Natural killer cell (primary cell): ENCODE measurements at regions not wholly inside any gene's neighbourhood (a gene's known extent, or its start where the extent isn't known, plus 50 kb on each side); places are given as distances from the start of the nearest gene placed in this dataset.

ENCODE experiments used
- ATAC-seq, 3 donors: fragments of 150-1000 bp in 2 of 3; fragments of 200-7000 bp in 1 of 3; cut with Tn5 transposase; 1 replicate in 1 of 3; 2 replicates in 2 of 3; pipeline ENCODE4 v1.10.0; 2021; ENCODE audit warnings: mild to moderate bottlenecking in 2 of 3, moderate library complexity in 2 of 3
- DNase-seq, 2 donors: peaks; one replicate each; pipeline versions ENCODE4 v3.0.0 to v3.0.0-alpha.2; 2013 to 2021; ENCODE audit warnings: mixed read lengths in 1 of 2
- H3K27ac ChIP-seq: one replicate; pipeline ENCODE4 v1.5.1; 2013; ENCODE audit warnings: mild to moderate bottlenecking, low read length
- H3K27me3 ChIP-seq: one replicate; pipeline ENCODE4 v1.6.1; 2013; ENCODE audit warnings: low read length; ENCODE audit not compliant: control insufficient read depth, insufficient read depth
- H3K36me3 ChIP-seq: one replicate; pipeline ENCODE4 v1.6.1; 2013; ENCODE audit warnings: low read length; ENCODE audit not compliant: control insufficient read depth, insufficient read depth
- H3K4me1 ChIP-seq: one replicate; pipeline ENCODE4 v1.6.1; 2013; ENCODE audit warnings: low read length; ENCODE audit not compliant: control insufficient read depth, insufficient read depth
- H3K4me3 ChIP-seq: one replicate; pipeline ENCODE4 v1.5.1; 2013; ENCODE audit warnings: low read length
- H3K9me3 ChIP-seq: one replicate; pipeline ENCODE4 v1.6.1; 2013; ENCODE audit warnings: low read length; ENCODE audit not compliant: control insufficient read depth, insufficient read depth
- H3K27ac Mint-ChIP-seq, 2 donors: one replicate each; pipeline ENCODE4 v1.8.0; 2022; ENCODE audit warnings: mild to moderate bottlenecking in 2 of 2, mixed read lengths in 2 of 2, moderate library complexity in 1 of 2
- H3K27me3 Mint-ChIP-seq, 2 donors: one replicate each; pipeline ENCODE4 v1.8.0; 2022; ENCODE audit warnings: low read depth in 2 of 2, mixed read lengths in 2 of 2
- H3K36me3 Mint-ChIP-seq: one replicate; pipeline ENCODE4 v1.8.0; 2022; ENCODE audit warnings: mixed read lengths
- H3K4me1 Mint-ChIP-seq, 2 donors: one replicate each; pipeline ENCODE4 v1.8.0; 2022; ENCODE audit warnings: mixed read lengths in 2 of 2
- H3K4me3 Mint-ChIP-seq: one replicate; pipeline ENCODE4 v1.8.0; 2022; ENCODE audit warnings: mild to moderate bottlenecking, moderate library complexity, mixed read lengths
- H3K9me3 Mint-ChIP-seq, 2 donors: one replicate each; pipeline ENCODE4 v1.8.0; 2022; ENCODE audit warnings: mixed read lengths in 2 of 2
- CTCF ChIP-seq: fragments of 200-600 bp; IDR thresholded peaks from one replicate; pipeline ENCODE4 v1.8.0; 2022; ENCODE audit warnings: antibody characterized with exemption
- WGBS: methylation state at CpG from one replicate; pipeline ENCODE4 v1.1.7; 2013; ENCODE audit warnings: missing lambda C conversion rate; ENCODE audit not compliant: insufficient coverage; 5-methylcytosine and 5-hydroxymethylcytosine counted together
- intact Hi-C: fragments of 100-400 bp; cut with micrococcal nuclease; formaldehyde crosslinking; loops from one replicate; pipeline ENCODE4 v1.14.2; 2022

- intact Hi-C loops: no loop called here
- Mint-ChIP-seq H3K9me3 (peaks cover 4 to 16% of the 10 kb centered on the region in 2 donors), H3K27ac (no peak overlapping the region), H3K4me3 (no peak overlapping the region), H3K4me1 (no peaks in the 10 kb centered on the region), H3K36me3 (peaks cover 9% of the 10 kb centered on the region), H3K27me3 (no peaks in the 10 kb centered on the region)
- ATAC-seq: no peak
- TF ChIP-seq CTCF: no peak
- H3K36me3 ChIP-seq: no peaks in the 10 kb centered on the region
- H3K4me3 ChIP-seq: no peak overlapping the region
- H3K27ac ChIP-seq: no peak overlapping the region
- no peaks in the 10 kb centered on the region for H3K9me3 ChIP-seq
- DNase-seq: no peak
- H3K27me3 ChIP-seq: no peaks in the 10 kb centered on the region
- 93% methylated on average over 1 of the region's 1 CpG for WGBS
- no peaks in the 10 kb centered on the region for H3K4me1 ChIP-seq
These were observed 144.0 kb upstream of the ZC3H15 start for GRCh38 chr2:186342029-186342428.

- no peak overlapping the region for H3K4me3 ChIP-seq
- peaks cover 2 to 3% of the 10 kb centered on the region in 2 donors for H3K9me3 Mint-ChIP-seq
- no peak overlapping the region for H3K27ac Mint-ChIP-seq
- no peaks in the 10 kb centered on the region for H3K9me3 ChIP-seq
- no peaks in the 10 kb centered on the region for H3K4me1 Mint-ChIP-seq
- no peaks in the 10 kb centered on the region for H3K27me3 ChIP-seq
- H3K36me3 ChIP-seq: no peaks in the 10 kb centered on the region
- no peaks in the 10 kb centered on the region for H3K36me3 Mint-ChIP-seq
- WGBS: 75% methylated on average over 1 of the region's 5 CpGs
- no peaks in the 10 kb centered on the region for H3K4me1 ChIP-seq
- H3K27ac ChIP-seq: no peak overlapping the region
- intact Hi-C loops: no loop called here
- TF ChIP-seq CTCF: no peak
- no peaks in the 10 kb centered on the region for H3K27me3 Mint-ChIP-seq
- DNase-seq: no peak
- H3K4me3 Mint-ChIP-seq: no peak overlapping the region
- ATAC-seq: no peak
These were observed 140.3 kb upstream of the ZC3H15 start for GRCh38 chr2:186345745-186346144.

- intact Hi-C loops: no loop called here
- no peaks in the 10 kb centered on the region for H3K36me3 Mint-ChIP-seq
- H3K4me1 ChIP-seq: no peaks in the 10 kb centered on the region
These were observed 139.8 kb upstream of the ZC3H15 start for GRCh38 chr2:186346216-186346615.

More at GRCh38 chr2:186346216-186346615, 139.8 kb upstream of the ZC3H15 start:
- no peak for ATAC-seq
- Mint-ChIP-seq H3K27me3 (no peaks in the 10 kb centered on the region), H3K9me3 (peaks cover 2 to 3% of the 10 kb centered on the region in 2 donors), H3K27ac (no peak overlapping the region), H3K4me1 (no peaks in the 10 kb centered on the region), H3K4me3 (no peak overlapping the region)
- TF ChIP-seq CTCF: no peak
- Histone ChIP-seq H3K9me3 (no peaks in the 10 kb centered on the region), H3K27me3 (no peaks in the 10 kb centered on the region), H3K27ac (no peak overlapping the region), H3K36me3 (no peaks in the 10 kb centered on the region), H3K4me3 (no peak overlapping the region)
- DNase-seq: no peak
